Adrenal gland (tissue), 9 donors: ENCODE measurements at regions not wholly inside any gene's neighbourhood (a gene's known extent, or its start where the extent isn't known, plus 50 kb on each side); places are given as distances from the start of the nearest gene placed in this dataset.
"Not testable (repeated sequence)": the region's sequence is repeated elsewhere in the genome, so short reads cannot be mapped to it uniquely, and the experiment has no call there.

Source experiments
- DNase-seq, 7 donors: peaks; one replicate each; pipeline ENCODE4 v3.0.0-alpha.2; 2019 to 2020
- H3K27ac ChIP-seq, 5 donors: fragments of 200-600 bp; sonication (generic) in 4 of 5; 1 replicate in 3 of 5; 2 replicates in 2 of 5; pipeline versions ENCODE4 v1.5.1 to v1.8.0; 2016 to 2020; ENCODE audit warnings: mild to moderate bottlenecking in 1 of 5
- H3K27me3 ChIP-seq: fragments of 200-600 bp; 2 replicates; pipeline ENCODE4 v1.8.0; 2021
- H3K36me3 ChIP-seq, 2 donors: fragments of 200-600 bp; replicated peaks in 1 of 2; 1 replicate in 1 of 2; 2 replicates in 1 of 2; pipeline versions ENCODE4 v1.5.1 to v1.8.0; 2018 to 2022
- H3K4me1 ChIP-seq, 2 donors: fragments of 200-600 bp; replicated peaks in 1 of 2; 1 replicate in 1 of 2; 2 replicates in 1 of 2; pipeline versions ENCODE4 v1.5.1 to v1.8.0; 2018 to 2021
- H3K4me3 ChIP-seq, 4 donors: fragments of 200-600 bp; sonication (generic) in 3 of 4; one replicate each; pipeline ENCODE4 v1.5.1; 2016 to 2018
- H3K9me3 ChIP-seq, 3 donors: fragments of 200-600 bp; sonication (generic) in 1 of 3; replicated peaks in 1 of 3; 1 replicate in 2 of 3; 2 replicates in 1 of 3; pipeline versions ENCODE4 v1.5.1 to v1.8.0; 2016 to 2021
- CTCF ChIP-seq, 6 experiments: fragments of 450-650 bp in 4 of 6; fragments of 200-600 bp in 2 of 6; sonication (generic) in 1 of 6; IDR thresholded peaks; 1 replicate in 5 of 6; 2 replicates in 1 of 6; pipeline versions ENCODE4 v1.5.1 to v1.8.0; 2016 to 2021; ENCODE audit warnings: antibody characterized with exemption in 6 of 6, mild to moderate bottlenecking in 2 of 6, moderate library complexity in 1 of 6
- POLR2A ChIP-seq, 2 donors: fragments of 450-650 bp; IDR thresholded peaks; one replicate each; pipeline ENCODE4 v1.6.1; 2017; ENCODE audit warnings: antibody characterized with exemption in 2 of 2, mild to moderate bottlenecking in 2 of 2, moderate library complexity in 1 of 2
- WGBS, 4 donors: extraction: QIAGEN DNeasy Blood & Tissue Kit in 2 of 4; methylation state at CpG; one replicate each; pipeline versions ENCODE4 v1.1.5 to v1.1.7; 2013 to 2017; 5-methylcytosine and 5-hydroxymethylcytosine counted together
- intact Hi-C, 2 donors: fragments of 100-400 bp; cut with DNase I; formaldehyde crosslinking; loops; one replicate each; pipeline versions ENCODE4 v1.14.1 to v1.15.0; 2022 to 2023
- donor health status: healthy with polysubstance abuse.
- donor health status: Bipolar disorder and iron deficiency.
- donor health status: DM: yes; HTN: yes; CAD: no.
- donor health status: DM: no; HTN: no; CAD: no.
- donor health status: DM: no; HTN: no; CAD: no.

GRCh38 chr17:70329721-70330120 lies 160.4 kb downstream of the KCNJ2 start:
- H3K4me1 ChIP-seq = no peaks in the 10 kb centered on the region
- no peaks in the 10 kb centered on the region for H3K9me3 ChIP-seq
- no peak overlapping the region for H3K4me3 ChIP-seq
- no peak overlapping the region for H3K27ac ChIP-seq
- no peaks in the 10 kb centered on the region for H3K27me3 ChIP-seq
- TF ChIP-seq CTCF (IDR thresholded peaks at IDR 0.05) (no peak), POLR2A (IDR thresholded peaks at IDR 0.05) (no peak)
- intact Hi-C loops = no loop called here
- DNase-seq = no peak
- no peaks in the 10 kb centered on the region for H3K36me3 ChIP-seq
- 90 to 93% (median 93%) methylated on average over 2 of the region's 2 CpGs for WGBS, 4 donors

GRCh38 chr17:70331066-70331465 lies 161.7 kb downstream of the KCNJ2 start:
- H3K4me3 ChIP-seq, H3K9me3 ChIP-seq, DNase-seq, H3K36me3 ChIP-seq, H3K4me1 ChIP-seq, H3K27ac ChIP-seq, intact Hi-C loops, H3K27me3 ChIP-seq: not testable (repeated sequence)
- WGBS, 4 donors = 82 to 100% (median 92%) methylated on average over 1 of the region's 1 CpG

- H3K27me3 ChIP-seq = no peaks in the 10 kb centered on the region
- no peak for TF ChIP-seq CTCF (IDR thresholded peaks at IDR 0.05)
- no peak for TF ChIP-seq POLR2A (IDR thresholded peaks at IDR 0.05)
- H3K27ac ChIP-seq = no peak overlapping the region
- DNase-seq = no peak
- no peaks in the 10 kb centered on the region for H3K4me1 ChIP-seq
- H3K9me3 ChIP-seq = no peaks in the 10 kb centered on the region
- WGBS, 4 donors = 68 to 83% (median 73%) methylated on average over 6 of the region's 6 CpGs
- no peaks in the 10 kb centered on the region for H3K36me3 ChIP-seq
- intact Hi-C loops = no loop called here
- no peak overlapping the region for H3K4me3 ChIP-seq
Measured at GRCh38 chr17:70332356-70333210, 163.3 kb downstream of the KCNJ2 start.

GRCh38 chr17:70336411-70336810 lies 167.1 kb downstream of the KCNJ2 start:
- no peak for DNase-seq
- intact Hi-C loops = no loop called here
- no peaks in the 10 kb centered on the region for H3K9me3 ChIP-seq
- H3K36me3 ChIP-seq = no peaks in the 10 kb centered on the region
- no peak for TF ChIP-seq POLR2A (IDR thresholded peaks at IDR 0.05)
- TF ChIP-seq CTCF (IDR thresholded peaks at IDR 0.05) = no peak
- H3K4me3 ChIP-seq = no peak overlapping the region
- no peaks in the 10 kb centered on the region for H3K27me3 ChIP-seq
- no peaks in the 10 kb centered on the region for H3K4me1 ChIP-seq
- WGBS, 4 donors = 53 to 65% (median 59%) methylated on average over 2 of the region's 2 CpGs
- no peak overlapping the region for H3K27ac ChIP-seq

- 70 to 88% (median 78%) methylated on average over 1 of the region's 1 CpG for WGBS, 4 donors
- H3K36me3 ChIP-seq = no peaks in the 10 kb centered on the region
- H3K27ac ChIP-seq = no peak overlapping the region
- H3K9me3 ChIP-seq = no peaks in the 10 kb centered on the region
- no peaks in the 10 kb centered on the region for H3K27me3 ChIP-seq
- H3K4me3 ChIP-seq = no peak overlapping the region
- no peaks in the 10 kb centered on the region for H3K4me1 ChIP-seq
- TF ChIP-seq CTCF (IDR thresholded peaks at IDR 0.05) = no peak
- TF ChIP-seq POLR2A (IDR thresholded peaks at IDR 0.05) = no peak
- intact Hi-C loops = no loop called here
- no peak for DNase-seq
Measured at GRCh38 chr17:70338946-70339354, 169.6 kb downstream of the KCNJ2 start.
